HG02571 (cell line): ENCODE measurements at regions not wholly inside any gene's neighbourhood (a gene's known extent, or its start where the extent isn't known, plus 50 kb on each side); places are given as distances from the start of the nearest gene placed in this dataset.

Experiments
- ATAC-seq: cut with Tn5 transposase; IDR thresholded peaks from one replicate; pipeline ENCODE4 v1.9.1; 2021; ENCODE audit warnings: mild to moderate bottlenecking, moderate library complexity; ENCODE audit not compliant: unreplicated experiment

- ATAC-seq = no peak
Measured at GRCh38 chr2:64220894-64221617, 76.8 kb upstream of the PELI1 start.

GRCh38 chr2:64221935-64222334 is 77.7 kb upstream of the PELI1 start:
- no peak for ATAC-seq

GRCh38 chr2:64222351-64222750 is 78.1 kb upstream of the PELI1 start:
- ATAC-seq = no peak

- peak; percentile 57 for ATAC-seq
Measured at GRCh38 chr2:64223055-64223454, 78.8 kb upstream of the PELI1 start.

GRCh38 chr2:64225491-64225890 is 81.3 kb upstream of the PELI1 start:
- ATAC-seq = no peak

- ATAC-seq = no peak
Measured at GRCh38 chr2:64226611-64227010, 82.4 kb upstream of the PELI1 start.

- no peak for ATAC-seq
Measured at GRCh38 chr2:64227603-64228125, 83.4 kb upstream of the PELI1 start.

- peak; percentile 96 for ATAC-seq
Measured at GRCh38 chr2:64228126-64228678, 84.0 kb upstream of the PELI1 start.

- no peak for ATAC-seq
Measured at GRCh38 chr2:64228918-64229317, 84.7 kb upstream of the PELI1 start.

GRCh38 chr2:64230540-64230939 is 86.3 kb upstream of the PELI1 start:
- ATAC-seq = no peak

- no peak for ATAC-seq
Measured at GRCh38 chr2:64232266-64232665, 88.0 kb upstream of the PELI1 start.

- ATAC-seq = no peak
Measured at GRCh38 chr2:64233376-64233922, 89.2 kb upstream of the PELI1 start.

- ATAC-seq = no peak
Measured at GRCh38 chr2:64234150-64234549, 89.9 kb upstream of the PELI1 start.

GRCh38 chr2:64234785-64235184 is 90.6 kb upstream of the PELI1 start:
- ATAC-seq = no peak

- no peak for ATAC-seq
Measured at GRCh38 chr2:64237266-64237665, 93.0 kb upstream of the PELI1 start.

- no peak for ATAC-seq
Measured at GRCh38 chr2:64238799-64239198, 94.6 kb upstream of the PELI1 start.

- ATAC-seq = no peak
Measured at GRCh38 chr2:64243081-64244036, 99.1 kb upstream of the PELI1 start.

GRCh38 chr2:64244037-64244416 is 99.8 kb upstream of the PELI1 start:
- no peak for ATAC-seq

GRCh38 chr2:64245631-64246030 is 101.4 kb upstream of the PELI1 start:
- no peak for ATAC-seq

- no peak for ATAC-seq
Measured at GRCh38 chr2:64246962-64247361, 102.7 kb upstream of the PELI1 start.

GRCh38 chr2:64249426-64249825 is 105.2 kb upstream of the PELI1 start:
- ATAC-seq = no peak
